B cell (primary cell): ENCODE measurements at regions not wholly inside any gene's neighbourhood (a gene's known extent, or its start where the extent isn't known, plus 50 kb on each side); places are given as distances from the start of the nearest gene placed in this dataset.

Experiments used
- CTCF ChIP-seq: fragments of 200-600 bp; IDR thresholded peaks from one replicate; pipeline ENCODE4 v1.8.0; 2022; ENCODE audit warnings: antibody characterized with exemption, mild to moderate bottlenecking
- EZH2 ChIP-seq: IDR thresholded peaks from 2 replicates; pipeline ENCODE4 v1.6.1; 2012; ENCODE audit warnings: borderline replicate concordance, low read depth, mild to moderate bottlenecking, moderate library complexity, low read length; ENCODE audit not compliant: insufficient read depth, poor library complexity, severe bottlenecking

- TF ChIP-seq CTCF (no peak), EZH2 (no peak)
Observed at GRCh38 chr7:54066643-54067042, 475.5 kb upstream of the VSTM2A start.
